GM23338 (cell line): ENCODE measurements at regions not wholly inside any gene's neighbourhood (a gene's known extent, or its start where the extent isn't known, plus 50 kb on each side); places are given as distances from the start of the nearest gene placed in this dataset. TPM values are rescaled to one million over a fixed set of nuclear protein-coding genes. Genes with fewer than 3 reads are reported as not detected.

Experiments
- small RNA-seq: library from RNA; depleted of rRNA; stranded (forward); fragments of <200 nt; gene quantifications from one replicate; pipeline ENCODE3, GENCODE V24; 2014; ENCODE audit warnings: low replicate concordance

Small RNA genes in the stretch of these regions (small RNA-seq; reads per million reads assigned to genes)
- gene RNU6-745P, result not detected
